HUES48 (cell line): ENCODE measurements at regions not wholly inside any gene's neighbourhood (a gene's known extent, or its start where the extent isn't known, plus 50 kb on each side); places are given as distances from the start of the nearest gene placed in this dataset.

Source experiments
- H3K27ac ChIP-seq: one replicate; pipeline ENCODE4 v1.7.0; 2013; ENCODE audit warnings: low read depth, low read length, inconsistent platforms
- H3K27me3 ChIP-seq: 2 replicates; pipeline ENCODE4 v1.6.1; 2013; ENCODE audit warnings: mild to moderate bottlenecking, low read length; ENCODE audit not compliant: control insufficient read depth, insufficient read depth
- H3K36me3 ChIP-seq: 2 replicates; pipeline ENCODE4 v1.6.1; 2013; ENCODE audit warnings: low read length; ENCODE audit not compliant: control insufficient read depth, insufficient read depth
- H3K4me1 ChIP-seq: 2 replicates; pipeline ENCODE4 v1.6.1; 2013; ENCODE audit warnings: mild to moderate bottlenecking, low read length; ENCODE audit not compliant: control insufficient read depth, insufficient read depth
- H3K4me3 ChIP-seq: 2 replicates; pipeline ENCODE4 v1.5.1; 2013; ENCODE audit warnings: mild to moderate bottlenecking, low read depth, low read length
- H3K9ac ChIP-seq: 2 replicates; pipeline ENCODE4 v1.6.1; 2013; ENCODE audit warnings: mild to moderate bottlenecking, low read depth, low read length, moderate library complexity
- H3K9me3 ChIP-seq: 2 replicates; pipeline ENCODE4 v1.6.1; 2013; ENCODE audit warnings: low read length; ENCODE audit not compliant: control insufficient read depth, insufficient read depth

- no peaks in the 10 kb centered on the region for H3K9me3 ChIP-seq
- no peak overlapping the region for H3K9ac ChIP-seq
- H3K27me3 ChIP-seq: no peaks in the 10 kb centered on the region
- H3K4me3 ChIP-seq: no peak overlapping the region
- H3K36me3 ChIP-seq: no peaks in the 10 kb centered on the region
- H3K27ac ChIP-seq: no peak overlapping the region
- H3K4me1 ChIP-seq: no peaks in the 10 kb centered on the region
Measured at GRCh38 chr22:34913826-34914225, 152.1 kb upstream of the ISX start.

GRCh38 chr22:34914846-34915245, 151.1 kb upstream of the ISX start:
- H3K4me3 ChIP-seq: no peak overlapping the region
- H3K27me3 ChIP-seq: no peaks in the 10 kb centered on the region
- no peaks in the 10 kb centered on the region for H3K4me1 ChIP-seq
- no peaks in the 10 kb centered on the region for H3K9me3 ChIP-seq
- no peaks in the 10 kb centered on the region for H3K36me3 ChIP-seq
- H3K27ac ChIP-seq: no peak overlapping the region
- H3K9ac ChIP-seq: no peak overlapping the region

DNA sequence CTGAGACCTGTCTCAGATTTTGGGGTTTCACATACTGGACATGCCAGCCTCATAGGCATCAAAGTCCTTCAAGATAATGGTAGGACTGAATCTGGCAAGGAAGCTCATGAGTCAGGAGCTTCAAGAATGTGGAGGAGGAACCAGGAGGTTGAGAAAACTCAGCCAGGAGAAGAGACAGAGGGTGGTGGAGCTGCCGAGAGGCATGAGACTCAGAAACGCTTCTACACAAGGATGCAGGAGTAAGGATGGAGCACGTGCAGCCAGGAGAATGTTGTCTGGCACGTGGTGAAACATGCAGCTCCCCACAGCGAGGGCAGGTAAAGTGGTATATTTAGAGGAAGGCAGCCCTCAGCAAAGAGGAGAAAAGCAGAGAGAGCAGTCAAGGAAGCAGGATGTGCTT, 148.7 kb upstream of the ISX start:
- no peak overlapping the region for H3K9ac ChIP-seq
- H3K27me3 ChIP-seq: no peaks in the 10 kb centered on the region
- H3K9me3 ChIP-seq: no peaks in the 10 kb centered on the region; the same call in 1 of the 2 replicates
- no peak overlapping the region for H3K4me3 ChIP-seq
- no peaks in the 10 kb centered on the region for H3K36me3 ChIP-seq
- H3K4me1 ChIP-seq: no peaks in the 10 kb centered on the region
- no peak overlapping the region for H3K27ac ChIP-seq

DNA sequence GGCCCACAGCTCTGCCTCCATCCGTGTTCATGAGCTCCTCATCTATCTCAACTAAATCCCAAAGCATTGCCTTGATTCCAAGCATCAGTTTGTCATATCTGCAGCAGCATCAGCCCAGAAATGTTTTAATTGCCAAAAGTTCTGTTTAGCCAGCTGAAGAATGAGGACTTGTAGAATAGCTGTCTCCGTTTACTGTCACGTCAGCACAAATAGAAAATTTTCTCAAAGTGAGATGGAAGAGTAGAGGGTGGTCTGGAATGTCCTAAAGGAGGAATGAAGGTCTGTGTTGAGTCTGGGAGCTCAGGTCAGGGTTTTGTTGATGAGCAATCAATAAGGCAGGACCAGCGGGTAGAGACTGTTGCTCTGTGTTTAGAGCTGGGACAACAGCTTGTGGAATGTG, 134.9 kb upstream of the ISX start:
- H3K9ac ChIP-seq: no peak overlapping the region
- no peaks in the 10 kb centered on the region for H3K4me1 ChIP-seq
- H3K4me3 ChIP-seq: no peak overlapping the region
- no peaks in the 10 kb centered on the region for H3K9me3 ChIP-seq
- no peak overlapping the region for H3K27ac ChIP-seq
- H3K27me3 ChIP-seq: no peaks in the 10 kb centered on the region
- H3K36me3 ChIP-seq: no peaks in the 10 kb centered on the region

DNA sequence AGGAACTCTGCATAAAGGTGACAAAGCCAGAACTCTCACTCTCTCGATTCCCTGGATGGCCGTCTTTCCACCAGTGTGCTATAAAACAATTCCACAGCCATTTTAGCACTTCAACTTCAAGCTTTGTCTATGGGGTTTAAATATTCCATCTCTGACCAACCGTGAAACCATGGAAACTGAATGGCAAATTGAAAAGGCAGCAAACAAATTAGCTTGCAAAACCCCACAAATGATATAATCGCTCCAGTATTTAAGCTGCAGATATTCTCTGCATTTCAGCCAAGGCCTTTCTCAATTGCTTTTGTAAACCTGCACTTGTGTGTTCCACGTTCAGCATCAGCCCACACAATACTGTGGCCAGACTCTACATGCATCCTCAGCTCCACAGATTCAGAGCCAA, 131.7 kb upstream of the ISX start:
- Histone ChIP-seq H3K27ac (no peak overlapping the region), H3K36me3 (no peaks in the 10 kb centered on the region), H3K9ac (no peak overlapping the region), H3K27me3 (no peaks in the 10 kb centered on the region), H3K4me3 (no peak overlapping the region), H3K9me3 (no peaks in the 10 kb centered on the region), H3K4me1 (peaks cover 4% of the 10 kb centered on the region)

DNA sequence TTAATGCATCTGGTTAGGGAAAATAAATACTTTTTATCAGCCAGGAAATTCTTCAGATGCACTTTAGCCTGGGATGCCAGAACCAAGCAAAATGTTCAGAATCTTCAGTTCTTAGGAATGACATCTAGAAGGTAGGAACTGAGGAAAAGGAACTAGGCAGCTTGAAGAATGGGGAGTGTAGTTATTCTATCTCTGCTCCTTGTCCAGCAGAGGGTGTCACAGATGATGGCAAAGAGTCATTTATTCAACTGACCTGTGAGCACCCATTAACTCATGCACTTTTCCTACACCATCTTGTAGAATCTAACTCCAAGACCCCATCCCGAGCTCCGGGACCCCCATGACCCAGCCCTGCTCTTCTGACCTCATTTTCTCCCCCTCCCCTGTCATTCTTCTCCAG, 122.1 kb upstream of the ISX start:
- H3K9me3 ChIP-seq: no peaks in the 10 kb centered on the region
- H3K36me3 ChIP-seq: no peaks in the 10 kb centered on the region
- no peak overlapping the region for H3K27ac ChIP-seq
- H3K27me3 ChIP-seq: no peaks in the 10 kb centered on the region
- H3K4me3 ChIP-seq: no peak overlapping the region
- peaks cover 7% of the 10 kb centered on the region for H3K4me1 ChIP-seq
- H3K9ac ChIP-seq: no peak overlapping the region

DNA sequence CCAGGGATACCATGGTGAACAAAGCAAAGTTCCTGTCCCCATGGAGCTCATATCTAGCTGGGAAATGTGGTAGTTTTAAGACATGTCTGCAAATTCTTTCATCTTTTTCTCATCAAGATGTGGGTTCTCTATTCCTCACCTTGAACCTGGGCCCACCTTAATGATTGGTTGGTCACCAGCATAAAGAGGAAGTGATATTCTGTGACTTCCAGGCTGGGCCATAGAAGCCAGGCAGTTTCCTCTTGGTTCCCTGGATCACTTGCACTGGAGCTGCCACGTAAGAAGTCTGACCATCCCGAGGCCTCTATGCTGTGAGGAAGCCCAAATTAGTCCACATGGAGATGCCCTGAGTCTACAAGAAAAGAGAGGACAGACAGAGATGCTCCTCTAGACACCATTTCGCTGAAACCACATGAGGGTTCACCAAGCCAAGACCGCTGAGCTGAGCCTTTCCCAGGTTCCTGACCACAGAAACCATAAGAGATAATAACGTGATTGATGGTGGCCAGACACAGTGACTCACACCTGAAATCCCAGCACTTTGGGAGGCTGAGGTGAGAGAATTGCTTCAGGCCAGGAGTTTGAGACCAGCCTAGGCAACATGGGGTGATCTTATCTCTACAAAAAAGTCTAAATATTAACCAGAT, 119.5 kb upstream of the ISX start:
- peaks cover 11% of the 10 kb centered on the region for H3K4me1 ChIP-seq
- H3K4me3 ChIP-seq: no peak overlapping the region
- no peaks in the 10 kb centered on the region for H3K27me3 ChIP-seq
- H3K9ac ChIP-seq: no peak overlapping the region
- no peaks in the 10 kb centered on the region for H3K36me3 ChIP-seq
- H3K9me3 ChIP-seq: no peaks in the 10 kb centered on the region
- no peak overlapping the region for H3K27ac ChIP-seq

GRCh38 chr22:34950489-34950888, 115.5 kb upstream of the ISX start:
- Histone ChIP-seq H3K4me3 (no peak overlapping the region), H3K27me3 (no peaks in the 10 kb centered on the region), H3K27ac (peak overlapping the region; percentile 14), H3K9me3 (no peaks in the 10 kb centered on the region), H3K4me1 (peaks cover 11% of the 10 kb centered on the region), H3K36me3 (no peaks in the 10 kb centered on the region), H3K9ac (no peak overlapping the region)

- Histone ChIP-seq H3K27me3 (no peaks in the 10 kb centered on the region), H3K4me3 (no peak overlapping the region), H3K9me3 (no peaks in the 10 kb centered on the region), H3K36me3 (no peaks in the 10 kb centered on the region), H3K27ac (peak overlapping the region; percentile 14), H3K4me1 (peaks cover 11% of the 10 kb centered on the region), H3K9ac (no peak overlapping the region)
Measured at GRCh38 chr22:34951212-34951611, 114.7 kb upstream of the ISX start.

GRCh38 chr22:34960005-34960404, 106.0 kb upstream of the ISX start:
- Histone ChIP-seq H3K27me3 (no peaks in the 10 kb centered on the region), H3K4me1 (no peaks in the 10 kb centered on the region), H3K36me3 (no peaks in the 10 kb centered on the region), H3K27ac (no peak overlapping the region), H3K4me3 (no peak overlapping the region), H3K9ac (no peak overlapping the region), H3K9me3 (no peaks in the 10 kb centered on the region)

DNA sequence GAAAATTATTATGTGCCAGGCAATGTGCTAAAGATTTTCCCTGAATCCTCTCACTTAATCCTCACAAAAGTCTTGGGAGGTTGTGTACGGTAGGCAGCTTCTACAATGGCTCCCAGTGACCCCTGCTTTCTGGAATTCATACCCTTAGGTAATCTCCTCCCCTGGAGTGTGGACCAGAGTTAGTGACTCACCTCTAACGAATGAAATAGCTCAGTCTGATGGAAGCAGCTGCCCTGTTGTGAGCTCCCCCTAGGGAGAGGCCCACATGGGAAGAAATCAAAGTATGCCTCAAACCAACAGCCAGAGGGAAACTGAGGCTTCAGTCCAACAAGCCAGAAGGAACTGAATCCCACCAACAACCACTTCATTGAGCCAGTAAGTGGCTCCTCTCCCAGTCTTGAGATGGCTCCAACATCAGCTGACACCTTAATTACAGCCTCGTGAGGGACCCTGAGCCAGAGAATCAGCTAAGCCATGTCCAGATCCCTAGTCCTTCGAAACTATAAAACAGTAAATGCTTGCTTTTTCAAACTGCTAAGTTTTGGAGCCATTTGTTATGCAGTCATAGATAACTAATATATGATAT, 98.9 kb upstream of the ISX start:
- H3K9ac ChIP-seq: no peak overlapping the region
- H3K36me3 ChIP-seq: no peaks in the 10 kb centered on the region
- H3K27me3 ChIP-seq: no peaks in the 10 kb centered on the region
- H3K9me3 ChIP-seq: no peaks in the 10 kb centered on the region
- H3K4me3 ChIP-seq: no peak overlapping the region
- H3K4me1 ChIP-seq: peaks cover 3% of the 10 kb centered on the region; the same call in 1 of the 2 replicates
- H3K27ac ChIP-seq: peak overlapping the region; percentile 29
